WTC11 (cell line): ENCODE measurements at regions not wholly inside any gene's neighbourhood (a gene's known extent, or its start where the extent isn't known, plus 50 kb on each side); places are given as distances from the start of the nearest gene placed in this dataset.

ENCODE experiments used
- JUN ChIP-seq: sonication (generic); formaldehyde crosslinking; IDR thresholded peaks from 2 replicates; pipeline ENCODE4 v1.8.0; 2023; ENCODE audit warnings: mild to moderate bottlenecking, missing genetic modification reagents
- NFYB ChIP-seq: sonication (generic); formaldehyde crosslinking; conservative IDR thresholded peaks from 2 replicates; pipeline ENCODE4 v1.8.0; 2022; ENCODE audit warnings: low read depth, missing genetic modification reagents
- NR3C1 ChIP-seq: sonication (generic); formaldehyde crosslinking; conservative IDR thresholded peaks from 2 replicates; pipeline ENCODE4 v1.8.1; 2023; ENCODE audit warnings: low read depth, mild to moderate bottlenecking, missing genetic modification reagents
- RELA ChIP-seq: sonication (generic); formaldehyde crosslinking; IDR thresholded peaks from 2 replicates; pipeline ENCODE4 v1.8.1; 2022; ENCODE audit warnings: missing genetic modification reagents, mild to moderate bottlenecking, borderline replicate concordance
- SMAD3 ChIP-seq: sonication (generic); formaldehyde crosslinking; IDR thresholded peaks from 2 replicates; pipeline ENCODE4 v1.8.0; 2022; ENCODE audit warnings: missing genetic modification reagents, mild to moderate bottlenecking, borderline replicate concordance
- SMAD4 ChIP-seq: sonication (generic); formaldehyde crosslinking; IDR thresholded peaks from 2 replicates; pipeline ENCODE4 v1.8.0; 2022; ENCODE audit warnings: mild to moderate bottlenecking, missing genetic modification reagents
- SP1 ChIP-seq: sonication (generic); formaldehyde crosslinking; conservative IDR thresholded peaks from 2 replicates; pipeline ENCODE4 v1.8.1; 2022; ENCODE audit warnings: missing genetic modification reagents
- ZNF219 ChIP-seq: sonication (generic); formaldehyde crosslinking; IDR thresholded peaks from 2 replicates; pipeline ENCODE4 v1.8.0; 2023; ENCODE audit warnings: missing genetic modification reagents, mild to moderate bottlenecking, borderline replicate concordance
- ZNF423 ChIP-seq: fragments of 250-450 bp; sonication (Bioruptor Pico); IDR thresholded peaks from 2 replicates; pipeline ENCODE4 v2.1.2; 2022; ENCODE audit warnings: mild to moderate bottlenecking, moderate library complexity
- TF ChIP-seq, protein P1 (sequence below): sonication (generic); formaldehyde crosslinking; IDR thresholded peaks from 2 replicates; pipeline ENCODE4 v1.8.1; 2022; ENCODE audit warnings: mild to moderate bottlenecking, moderate library complexity, missing genetic modification reagents
- TF ChIP-seq, protein P2 (sequence below): fragments of 200-600 bp; IDR thresholded peaks from 2 replicates; pipeline ENCODE4 v1.8.0; 2022; ENCODE audit warnings: antibody characterized with exemption
- TF ChIP-seq, protein P3 (sequence below): sonication (generic); formaldehyde crosslinking; conservative IDR thresholded peaks from 2 replicates; pipeline ENCODE4 v1.8.1; 2022; ENCODE audit warnings: mild to moderate bottlenecking, missing genetic modification reagents

DNA sequence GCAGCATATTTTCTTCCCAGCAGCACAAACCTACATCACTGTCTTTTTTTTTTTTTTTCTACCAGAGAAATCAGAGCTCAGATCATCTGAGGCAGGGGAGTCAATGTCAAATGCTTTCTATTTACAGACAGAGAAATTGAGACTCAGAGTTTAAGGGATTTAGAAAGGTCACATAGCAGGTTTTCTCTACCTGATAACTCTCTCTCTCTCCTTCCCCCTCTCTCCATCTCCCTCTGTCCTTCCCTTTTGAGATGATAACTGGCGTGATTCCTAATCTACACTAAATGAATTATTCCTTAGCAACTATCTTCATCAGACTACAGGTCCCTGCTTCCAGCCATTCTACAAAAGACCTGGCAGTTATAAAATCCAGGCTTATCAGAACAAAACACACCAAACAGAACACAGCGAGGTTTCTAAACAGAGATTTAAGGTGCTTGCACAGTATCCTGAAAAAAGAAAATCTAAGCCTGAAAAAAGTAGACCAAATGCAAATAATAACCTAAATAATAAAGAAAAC lies 161.6 kb upstream of the PKDCC start:
- TF ChIP-seq, protein P1, sequence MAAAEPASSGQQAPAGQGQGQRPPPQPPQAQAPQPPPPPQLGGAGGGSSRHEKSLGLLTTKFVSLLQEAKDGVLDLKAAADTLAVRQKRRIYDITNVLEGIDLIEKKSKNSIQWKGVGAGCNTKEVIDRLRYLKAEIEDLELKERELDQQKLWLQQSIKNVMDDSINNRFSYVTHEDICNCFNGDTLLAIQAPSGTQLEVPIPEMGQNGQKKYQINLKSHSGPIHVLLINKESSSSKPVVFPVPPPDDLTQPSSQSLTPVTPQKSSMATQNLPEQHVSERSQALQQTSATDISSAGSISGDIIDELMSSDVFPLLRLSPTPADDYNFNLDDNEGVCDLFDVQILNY (CRISPR knock-in tag), result no peak
- TF ChIP-seq, protein P2, sequence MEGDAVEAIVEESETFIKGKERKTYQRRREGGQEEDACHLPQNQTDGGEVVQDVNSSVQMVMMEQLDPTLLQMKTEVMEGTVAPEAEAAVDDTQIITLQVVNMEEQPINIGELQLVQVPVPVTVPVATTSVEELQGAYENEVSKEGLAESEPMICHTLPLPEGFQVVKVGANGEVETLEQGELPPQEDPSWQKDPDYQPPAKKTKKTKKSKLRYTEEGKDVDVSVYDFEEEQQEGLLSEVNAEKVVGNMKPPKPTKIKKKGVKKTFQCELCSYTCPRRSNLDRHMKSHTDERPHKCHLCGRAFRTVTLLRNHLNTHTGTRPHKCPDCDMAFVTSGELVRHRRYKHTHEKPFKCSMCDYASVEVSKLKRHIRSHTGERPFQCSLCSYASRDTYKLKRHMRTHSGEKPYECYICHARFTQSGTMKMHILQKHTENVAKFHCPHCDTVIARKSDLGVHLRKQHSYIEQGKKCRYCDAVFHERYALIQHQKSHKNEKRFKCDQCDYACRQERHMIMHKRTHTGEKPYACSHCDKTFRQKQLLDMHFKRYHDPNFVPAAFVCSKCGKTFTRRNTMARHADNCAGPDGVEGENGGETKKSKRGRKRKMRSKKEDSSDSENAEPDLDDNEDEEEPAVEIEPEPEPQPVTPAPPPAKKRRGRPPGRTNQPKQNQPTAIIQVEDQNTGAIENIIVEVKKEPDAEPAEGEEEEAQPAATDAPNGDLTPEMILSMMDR, result no peak
- TF ChIP-seq SMAD3 (CRISPR knock-in tag) (no peak), ZNF423 (CRISPR knock-in tag) (no peak), RELA (CRISPR knock-in tag) (no peak), NFYB (CRISPR knock-in tag) (no peak), SP1 (CRISPR knock-in tag) (no peak), NR3C1 (CRISPR knock-in tag) (no peak), JUN (CRISPR knock-in tag) (no peak), ZNF219 (CRISPR knock-in tag) (no peak), SMAD4 (CRISPR knock-in tag) (no peak)
- TF ChIP-seq, protein P3, sequence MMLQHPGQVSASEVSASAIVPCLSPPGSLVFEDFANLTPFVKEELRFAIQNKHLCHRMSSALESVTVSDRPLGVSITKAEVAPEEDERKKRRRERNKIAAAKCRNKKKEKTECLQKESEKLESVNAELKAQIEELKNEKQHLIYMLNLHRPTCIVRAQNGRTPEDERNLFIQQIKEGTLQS (CRISPR knock-in tag), result no peak
